OCI-LY7 (cell line): ENCODE measurements at regions not wholly inside any gene's neighbourhood (a gene's known extent, or its start where the extent isn't known, plus 50 kb on each side); places are given as distances from the start of the nearest gene placed in this dataset.

Source experiments
- CTCF ChIP-seq: fragments of 200-600 bp; sonication (generic); conservative IDR thresholded peaks from 2 replicates; pipeline ENCODE4 v1.5.1; 2014; ENCODE audit warnings: mild to moderate bottlenecking, antibody characterized with exemption, low read length, moderate library complexity, mixed read lengths
- EZH2phosphoT487 ChIP-seq: fragments of 200-600 bp; sonication (generic); IDR thresholded peaks from 2 replicates; pipeline ENCODE4 v1.6.1; 2018; ENCODE audit warnings: low read depth, borderline replicate concordance, mild to moderate bottlenecking, mixed run types, antibody characterized with exemption, low read length, moderate library complexity, mixed read lengths

- no peak for TF ChIP-seq CTCF
- TF ChIP-seq EZH2phosphoT487, result no peak
These were observed 87.3 kb upstream of the DHRS4 start for GRCh38 chr14:23866269-23866668.
